ENCODE measurements at regions not wholly inside any gene's neighbourhood (a gene's known extent, or its start where the extent isn't known, plus 50 kb on each side); places are given as distances from the start of the nearest gene placed in this dataset.

- no peaks in the 10 kb centered on the region for H3K9me3 Mint-ChIP-seq
- POLR2A ChIA-PET: no interaction called here
- ATAC-seq (no peak), DNase-seq (no peak)
- peaks cover under 1% of the 10 kb centered on the region for H3K4me1 Mint-ChIP-seq (ENCODE audit: low read depth)
- no peaks in the 10 kb centered on the region for H3K36me3 Mint-ChIP-seq (ENCODE audit: low read depth)
- H3K27me3 Mint-ChIP-seq: peaks cover 4% of the 10 kb centered on the region
- H3K4me3 Mint-ChIP-seq: no peak overlapping the region
- intact Hi-C loops (cut with micrococcal nuclease): no loop called here
- CTCF ChIA-PET: no interaction called here
- no peak overlapping the region for H3K27ac Mint-ChIP-seq
- TF ChIP-seq, protein P1, sequence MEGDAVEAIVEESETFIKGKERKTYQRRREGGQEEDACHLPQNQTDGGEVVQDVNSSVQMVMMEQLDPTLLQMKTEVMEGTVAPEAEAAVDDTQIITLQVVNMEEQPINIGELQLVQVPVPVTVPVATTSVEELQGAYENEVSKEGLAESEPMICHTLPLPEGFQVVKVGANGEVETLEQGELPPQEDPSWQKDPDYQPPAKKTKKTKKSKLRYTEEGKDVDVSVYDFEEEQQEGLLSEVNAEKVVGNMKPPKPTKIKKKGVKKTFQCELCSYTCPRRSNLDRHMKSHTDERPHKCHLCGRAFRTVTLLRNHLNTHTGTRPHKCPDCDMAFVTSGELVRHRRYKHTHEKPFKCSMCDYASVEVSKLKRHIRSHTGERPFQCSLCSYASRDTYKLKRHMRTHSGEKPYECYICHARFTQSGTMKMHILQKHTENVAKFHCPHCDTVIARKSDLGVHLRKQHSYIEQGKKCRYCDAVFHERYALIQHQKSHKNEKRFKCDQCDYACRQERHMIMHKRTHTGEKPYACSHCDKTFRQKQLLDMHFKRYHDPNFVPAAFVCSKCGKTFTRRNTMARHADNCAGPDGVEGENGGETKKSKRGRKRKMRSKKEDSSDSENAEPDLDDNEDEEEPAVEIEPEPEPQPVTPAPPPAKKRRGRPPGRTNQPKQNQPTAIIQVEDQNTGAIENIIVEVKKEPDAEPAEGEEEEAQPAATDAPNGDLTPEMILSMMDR (IDR thresholded peaks at IDR 0.05): no peak
Measured at GRCh38 chr10:8594711-8595110, 540.2 kb downstream of the GATA3 start.

DNA sequence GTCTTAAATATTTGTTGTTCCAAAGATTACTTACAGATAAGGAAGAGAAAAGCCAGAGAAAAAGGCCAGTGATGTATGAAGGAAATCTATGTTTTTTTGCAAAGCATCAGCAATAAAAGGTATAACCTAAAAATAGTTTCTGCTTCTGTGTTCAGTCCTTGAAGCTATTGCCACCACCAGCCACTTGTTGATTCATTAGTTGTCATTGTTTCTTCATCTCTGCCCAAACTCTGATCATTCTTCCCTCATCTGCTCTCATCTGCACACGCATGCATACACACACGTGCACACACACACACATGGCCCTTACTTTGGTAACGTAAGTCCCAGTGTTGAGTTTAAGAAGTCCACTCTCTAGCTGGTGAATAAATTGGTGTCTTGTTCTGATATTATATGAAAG is 540.7 kb downstream of the GATA3 start:
- ATAC-seq: no peak
- TF ChIP-seq, protein P1 (IDR thresholded peaks at IDR 0.05): no peak
- ChIA-PET CTCF (no interaction called here), POLR2A (no interaction called here)
- Mint-ChIP-seq H3K36me3 (ENCODE audit: low read depth) (no peaks in the 10 kb centered on the region), H3K4me1 (ENCODE audit: low read depth) (peaks cover 3% of the 10 kb centered on the region), H3K27ac (no peak overlapping the region), H3K9me3 (no peaks in the 10 kb centered on the region), H3K4me3 (no peak overlapping the region), H3K27me3 (peaks cover 4% of the 10 kb centered on the region)
- intact Hi-C loops (cut with micrococcal nuclease): no loop called here
- no peak for DNase-seq

GRCh38 chr10:8596929-8597472 is 542.5 kb downstream of the GATA3 start:
- Mint-ChIP-seq H3K36me3 (ENCODE audit: low read depth) (no peaks in the 10 kb centered on the region), H3K27ac (no peak overlapping the region), H3K4me1 (ENCODE audit: low read depth) (peaks cover 4% of the 10 kb centered on the region), H3K27me3 (no peaks in the 10 kb centered on the region), H3K4me3 (no peak overlapping the region), H3K9me3 (no peaks in the 10 kb centered on the region)
- ChIA-PET CTCF (no interaction called here), POLR2A (no interaction called here)
- intact Hi-C loops (cut with micrococcal nuclease): no loop called here
- no peak for ATAC-seq
- no peak for DNase-seq
- TF ChIP-seq, protein P1 (IDR thresholded peaks at IDR 0.05): no peak

- no peak overlapping the region for H3K4me3 Mint-ChIP-seq
- no peaks in the 10 kb centered on the region for H3K36me3 Mint-ChIP-seq (ENCODE audit: low read depth)
- ChIA-PET POLR2A (no interaction called here), CTCF (no interaction called here)
- ATAC-seq (no peak), DNase-seq (peak; percentile 18)
- H3K27ac Mint-ChIP-seq: no peak overlapping the region
- H3K4me1 Mint-ChIP-seq (ENCODE audit: low read depth): peaks cover 4% of the 10 kb centered on the region
- peaks cover 2% of the 10 kb centered on the region for H3K9me3 Mint-ChIP-seq
- H3K27me3 Mint-ChIP-seq: peaks cover 14% of the 10 kb centered on the region
- TF ChIP-seq, protein P1 (IDR thresholded peaks at IDR 0.05): no peak
- intact Hi-C loops (cut with micrococcal nuclease): no loop called here
Measured at GRCh38 chr10:8600192-8600591, 545.7 kb downstream of the GATA3 start.

- CTCF ChIA-PET: no interaction called here
- TF ChIP-seq, protein P1 (IDR thresholded peaks at IDR 0.05): no peak
- Mint-ChIP-seq H3K9me3 (peaks cover 14% of the 10 kb centered on the region), H3K36me3 (ENCODE audit: low read depth) (no peaks in the 10 kb centered on the region), H3K27ac (no peak overlapping the region), H3K27me3 (peaks cover 18% of the 10 kb centered on the region), H3K4me3 (no peak overlapping the region), H3K4me1 (ENCODE audit: low read depth) (peaks cover 4% of the 10 kb centered on the region)
- DNase-seq (no peak), ATAC-seq (no peak)
- intact Hi-C loops (cut with micrococcal nuclease): no loop called here
- POLR2A ChIA-PET: interaction anchor here (0.6 kb wide), 1 partner anchor 225 kb away, joined by 3 read pairs; no protein-coding TSS in a partner anchor
Measured at GRCh38 chr10:8602821-8603220, 548.3 kb downstream of the GATA3 start.

Measured in activated CD8-positive, alpha-beta T cell treated with anti-CD3 and anti-CD28 coated beads for 36 hours (primary cell).